Neuronal stem cell (in vitro differentiated cells): ENCODE measurements at regions not wholly inside any gene's neighbourhood (a gene's known extent, or its start where the extent isn't known, plus 50 kb on each side); places are given as distances from the start of the nearest gene placed in this dataset.

Source experiments
- DNase-seq: peaks from one replicate; pipeline ENCODE4 v3.0.0-alpha.2; 2013; ENCODE audit warnings: low spot score
- H2AFZ ChIP-seq: one replicate; pipeline ENCODE4 v1.6.1; 2013; ENCODE audit warnings: mild to moderate bottlenecking, low read length, inconsistent platforms
- H2AK5ac ChIP-seq: 2 replicates; pipeline ENCODE4 v1.6.1; 2013; ENCODE audit warnings: low read depth, mild to moderate bottlenecking, inconsistent platforms, low read length, moderate library complexity, mixed read lengths
- H2BK120ac ChIP-seq: 2 replicates; pipeline ENCODE4 v1.6.1; 2013; ENCODE audit warnings: low read depth, mild to moderate bottlenecking, inconsistent platforms, low read length, moderate library complexity, mixed read lengths
- H2BK12ac ChIP-seq: one replicate; pipeline ENCODE4 v1.6.1; 2013; ENCODE audit warnings: low read length, inconsistent platforms
- H2BK15ac ChIP-seq: 2 replicates; pipeline ENCODE4 v1.6.1; 2013; ENCODE audit warnings: mild to moderate bottlenecking, low read length, inconsistent platforms, mixed read lengths
- H2BK5ac ChIP-seq: one replicate; pipeline ENCODE4 v1.6.1; 2013; ENCODE audit warnings: inconsistent platforms, mild to moderate bottlenecking, low read length, moderate library complexity
- H3K14ac ChIP-seq: one replicate; pipeline ENCODE4 v1.6.1; 2013; ENCODE audit warnings: low read length, inconsistent platforms
- H3K18ac ChIP-seq: 2 replicates; pipeline ENCODE4 v1.6.1; 2013; ENCODE audit warnings: low read length, inconsistent platforms
- H3K23ac ChIP-seq: 2 replicates; pipeline ENCODE4 v1.6.1; 2013; ENCODE audit warnings: low read depth, mild to moderate bottlenecking, mixed read lengths, low read length, inconsistent platforms; ENCODE audit not compliant: poor library complexity
- H3K27ac ChIP-seq: replicated peaks from 3 replicates; pipeline ENCODE4 v1.5.1; 2013; ENCODE audit warnings: low read length, inconsistent platforms
- H3K27me3 ChIP-seq, 3 experiments: 2 replicates each; pipeline ENCODE4 v1.6.1; 2013; ENCODE audit warnings: low read length in 3 of 3, mild to moderate bottlenecking in 2 of 3, inconsistent platforms in 1 of 3, low read depth in 1 of 3, mixed read lengths in 1 of 3, moderate library complexity in 1 of 3; ENCODE audit not compliant: control insufficient read depth in 3 of 3, insufficient read depth in 3 of 3
- H3K36me3 ChIP-seq, 2 donors: replicated peaks in 1 of 2; 2 replicates each; pipeline ENCODE4 v1.6.1; 2013; ENCODE audit warnings: low read length in 2 of 2; ENCODE audit not compliant: control insufficient read depth in 2 of 2, insufficient read depth in 2 of 2
- H3K4ac ChIP-seq: 2 replicates; pipeline ENCODE4 v1.6.1; 2013; ENCODE audit warnings: inconsistent platforms, mild to moderate bottlenecking, low read length, moderate library complexity
- H3K4me1 ChIP-seq, 2 donors: 1 replicate in 1 of 2; 2 replicates in 1 of 2; pipeline ENCODE4 v1.6.1; 2013; ENCODE audit warnings: low read length in 2 of 2, low read depth in 1 of 2; ENCODE audit not compliant: control insufficient read depth in 2 of 2, insufficient read depth in 1 of 2
- H3K4me2 ChIP-seq: one replicate; pipeline ENCODE4 v1.6.1; 2013; ENCODE audit warnings: mild to moderate bottlenecking, low read length, inconsistent platforms; ENCODE audit not compliant: insufficient read depth, poor library complexity, severe bottlenecking
- H3K4me3 ChIP-seq, 2 donors: 2 replicates each; pipeline ENCODE4 v1.5.1; 2013; ENCODE audit warnings: low read length in 2 of 2, mild to moderate bottlenecking in 2 of 2, inconsistent platforms in 1 of 2, moderate library complexity in 1 of 2
- H3K79me1 ChIP-seq: one replicate; pipeline ENCODE4 v1.6.1; 2013; ENCODE audit warnings: low read depth, mild to moderate bottlenecking, inconsistent platforms, low read length, moderate library complexity
- H3K9ac ChIP-seq: one replicate; pipeline ENCODE4 v1.6.1; 2013; ENCODE audit warnings: mild to moderate bottlenecking, low read depth, low read length, inconsistent platforms; ENCODE audit not compliant: poor library complexity
- H3K9me3 ChIP-seq, 2 donors: replicated peaks in 1 of 2; 2 replicates each; pipeline versions ENCODE3 to v1.6.1; 2013; ENCODE audit warnings: low read length in 2 of 2, mild to moderate bottlenecking in 2 of 2, inconsistent platforms in 1 of 2, low read depth in 1 of 2, mixed read lengths in 1 of 2, moderate library complexity in 1 of 2; ENCODE audit not compliant: control insufficient read depth in 2 of 2, insufficient read depth in 1 of 2
- H4K8ac ChIP-seq: one replicate; pipeline ENCODE4 v1.6.1; 2013; ENCODE audit warnings: low read depth, mild to moderate bottlenecking, inconsistent platforms, low read length, moderate library complexity
- H4K91ac ChIP-seq: one replicate; pipeline ENCODE4 v1.6.1; 2013; ENCODE audit warnings: low read length, low read depth, mild to moderate bottlenecking, inconsistent platforms; ENCODE audit not compliant: poor library complexity
- WGBS, 2 donors: extraction: QIAGEN DNeasy Blood & Tissue Kit; methylation state at CpG; one replicate each; pipeline ENCODE4 v1.1.7; 2013; ENCODE audit warnings: missing lambda C conversion rate in 2 of 2, mixed read lengths in 1 of 2; ENCODE audit not compliant: insufficient read length in 2 of 2, insufficient replicate concordance in 1 of 2; ENCODE audit errors: extremely low coverage in 2 of 2; 5-methylcytosine and 5-hydroxymethylcytosine counted together

GRCh38 chr2:215797676-215798075, 215.7 kb downstream of the MREG start:
- Histone ChIP-seq H3K4me1 (no peaks in the 10 kb centered on the region), H4K91ac (no peak overlapping the region), H3K4ac (no peak overlapping the region), H3K79me1 (no peaks in the 10 kb centered on the region), H3K18ac (no peak overlapping the region), H3K9me3 (no peaks in the 10 kb centered on the region), H3K36me3 (no peaks in the 10 kb centered on the region), H3K27me3 (no peaks in the 10 kb centered on the region), H2AFZ (no peak overlapping the region), H4K8ac (no peak overlapping the region), H3K14ac (no peak overlapping the region), H2AK5ac (no peak overlapping the region), H3K4me3 (no peak overlapping the region), H3K4me2 (no peak overlapping the region), H2BK5ac (no peak overlapping the region), H2BK12ac (no peak overlapping the region), H3K9ac (no peak overlapping the region), H3K23ac (no peak overlapping the region), H3K27ac (no peak overlapping the region), H2BK120ac (no peak overlapping the region), H2BK15ac (no peak overlapping the region)
- no peak for DNase-seq
- no CpG with 5 or more reads among the region's 2 CpGs for WGBS, 2 donors

- H2AK5ac ChIP-seq, result no peak overlapping the region
- no peak overlapping the region for H3K9ac ChIP-seq
- H4K8ac ChIP-seq, result no peak overlapping the region
- H2BK15ac ChIP-seq, result no peak overlapping the region
- no peak overlapping the region for H3K4me2 ChIP-seq
- H3K79me1 ChIP-seq, result no peaks in the 10 kb centered on the region
- H2AFZ ChIP-seq, result peak overlapping the region; percentile 60
- peaks cover 0 to 2% of the 10 kb centered on the region in 2 donors for H3K4me1 ChIP-seq
- DNase-seq, result no peak
- WGBS, 2 donors, result no CpG with 5 or more reads among the region's 4 CpGs
- no peak overlapping the region for H3K14ac ChIP-seq
- no peak overlapping the region for H3K23ac ChIP-seq
- H2BK12ac ChIP-seq, result no peak overlapping the region
- no peak overlapping the region for H3K4me3 ChIP-seq
- no peaks in the 10 kb centered on the region for H3K9me3 ChIP-seq
- no peaks in the 10 kb centered on the region for H3K36me3 ChIP-seq
- no peak overlapping the region for H3K4ac ChIP-seq
- H2BK120ac ChIP-seq, result no peak overlapping the region
- H3K27me3 ChIP-seq, result no peaks in the 10 kb centered on the region
- no peak overlapping the region for H2BK5ac ChIP-seq
- no peak overlapping the region for H3K27ac ChIP-seq
- H3K18ac ChIP-seq, result no peak overlapping the region
- H4K91ac ChIP-seq, result no peak overlapping the region
Measured at GRCh38 chr2:215796140-215796855, 217.1 kb downstream of the MREG start.

- Histone ChIP-seq H3K27ac (no peak overlapping the region), H2AFZ (no peak overlapping the region), H4K8ac (no peak overlapping the region), H2AK5ac (no peak overlapping the region), H3K14ac (no peak overlapping the region), H3K27me3 (no peaks in the 10 kb centered on the region), H2BK120ac (no peak overlapping the region), H3K36me3 (no peaks in the 10 kb centered on the region), H2BK12ac (no peak overlapping the region), H2BK15ac (no peak overlapping the region), H4K91ac (no peak overlapping the region), H3K23ac (no peak overlapping the region), H3K4me2 (no peak overlapping the region), H3K4me1 (peaks cover 0 to 3% of the 10 kb centered on the region in 2 donors), H3K9me3 (no peaks in the 10 kb centered on the region), H3K79me1 (no peaks in the 10 kb centered on the region), H3K18ac (no peak overlapping the region), H3K4ac (no peak overlapping the region), H3K4me3 (no peak overlapping the region), H2BK5ac (no peak overlapping the region), H3K9ac (no peak overlapping the region)
- no CpG with 5 or more reads among the region's 5 CpGs for WGBS, 2 donors
- no peak for DNase-seq
Measured at GRCh38 chr2:215794829-215795546, 218.4 kb downstream of the MREG start.

GRCh38 chr2:215793747-215794595, 219.4 kb downstream of the MREG start:
- Histone ChIP-seq H3K27me3 (no peaks in the 10 kb centered on the region), H3K4me2 (no peak overlapping the region), H3K36me3 (no peaks in the 10 kb centered on the region), H4K91ac (no peak overlapping the region), H3K79me1 (no peaks in the 10 kb centered on the region), H3K14ac (no peak overlapping the region), H3K27ac (no peak overlapping the region), H3K9me3 (no peaks in the 10 kb centered on the region), H3K9ac (no peak overlapping the region), H2BK120ac (no peak overlapping the region), H4K8ac (no peak overlapping the region), H3K4me3 (no peak overlapping the region), H2BK12ac (no peak overlapping the region), H3K18ac (no peak overlapping the region), H2BK15ac (no peak overlapping the region), H2AK5ac (no peak overlapping the region), H3K23ac (no peak overlapping the region), H3K4ac (no peak overlapping the region), H3K4me1 (peaks cover 0 to 3% of the 10 kb centered on the region in 2 donors), H2BK5ac (no peak overlapping the region), H2AFZ (peak overlapping the region; percentile 64)
- WGBS, 2 donors, result no CpG with 5 or more reads among the region's 3 CpGs
- no peak for DNase-seq
